Activated CD8-positive, alpha-beta memory T cell treated with anti-CD3 and anti-CD28 coated beads for 1 hour (primary cell): ENCODE measurements at regions not wholly inside any gene's neighbourhood (a gene's known extent, or its start where the extent isn't known, plus 50 kb on each side); places are given as distances from the start of the nearest gene placed in this dataset.

ENCODE experiments used
- DNase-seq, 2 donors: peaks; one replicate each; pipeline ENCODE4 v3.0.0-alpha.2; 2020; ENCODE audit warnings: low read depth in 1 of 2; ENCODE audit errors: extremely low read depth in 1 of 2

DNA sequence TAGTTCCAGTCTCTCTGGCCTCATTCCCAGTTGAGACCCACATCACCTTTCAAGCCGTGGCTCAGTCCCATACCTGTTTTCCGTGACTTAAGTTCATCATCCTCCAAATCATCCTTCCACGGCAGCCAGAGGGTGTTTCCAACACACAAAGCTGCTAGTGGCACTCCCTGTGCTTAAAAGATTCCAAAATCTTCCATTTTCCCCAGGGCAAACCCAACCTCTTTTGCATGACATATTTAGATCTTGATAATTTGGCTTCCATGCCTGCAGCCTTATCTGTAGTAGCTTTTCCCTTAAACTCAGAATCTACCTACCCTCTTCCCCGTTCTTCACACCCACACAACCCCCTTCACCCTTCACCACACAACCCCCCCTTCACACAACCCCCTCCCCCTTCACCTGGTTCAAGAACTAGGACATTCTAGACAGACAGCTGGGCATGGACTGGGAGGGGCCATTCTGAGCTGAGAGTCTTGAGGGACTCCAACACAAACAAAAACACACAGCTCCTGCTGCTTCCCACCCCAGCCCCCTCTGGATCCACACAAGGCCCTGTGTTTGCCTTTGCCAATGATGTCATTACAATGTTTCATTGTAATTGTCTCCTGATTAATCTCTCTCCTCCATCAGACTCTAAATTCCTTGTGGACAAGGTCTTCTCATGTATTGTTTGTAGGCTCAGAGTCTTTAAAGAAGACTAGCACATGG is 268.2 kb downstream of the SH3GL2 start:
- DNase-seq = no peak

DNA sequence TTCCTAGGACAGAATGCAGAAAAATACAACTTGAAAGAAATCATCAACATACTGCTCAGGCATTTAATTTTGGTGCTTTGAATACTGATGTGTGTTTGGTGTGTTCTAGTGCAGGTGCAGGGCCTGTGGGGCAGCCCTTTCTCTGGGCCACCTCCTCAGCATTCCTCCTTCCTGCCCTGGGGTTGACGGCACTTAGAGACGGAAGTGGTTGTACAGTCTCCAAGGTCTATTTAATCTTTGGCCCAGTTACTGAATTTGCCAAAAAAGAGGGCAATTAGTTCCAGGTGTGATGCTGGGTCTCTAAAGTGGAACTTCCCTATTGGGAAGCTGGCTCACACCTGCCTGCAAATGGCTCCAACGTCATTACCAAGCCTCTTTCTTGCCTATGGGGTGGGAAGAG is 269.0 kb downstream of the SH3GL2 start:
- DNase-seq = no peak

DNA sequence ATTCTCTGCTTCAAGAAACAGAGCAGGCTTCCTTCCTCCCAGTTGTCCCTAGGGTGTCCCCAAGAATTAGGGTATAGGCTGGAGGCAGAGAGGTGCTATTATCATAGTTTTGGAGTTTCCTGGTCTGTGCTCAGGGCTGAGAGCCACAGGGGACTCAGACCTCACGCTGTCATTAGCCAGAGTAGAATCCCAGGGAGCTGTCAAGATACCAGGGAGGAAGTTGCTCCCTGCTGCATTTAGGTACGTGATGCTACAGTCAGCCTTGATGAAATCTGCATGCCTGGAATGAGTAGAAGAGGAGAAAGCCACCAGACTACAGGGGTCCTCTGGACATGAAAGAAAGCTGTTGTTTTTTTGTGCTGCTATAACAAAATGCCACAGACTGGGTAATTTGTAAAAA is 273.2 kb downstream of the SH3GL2 start:
- no peak for DNase-seq

DNA sequence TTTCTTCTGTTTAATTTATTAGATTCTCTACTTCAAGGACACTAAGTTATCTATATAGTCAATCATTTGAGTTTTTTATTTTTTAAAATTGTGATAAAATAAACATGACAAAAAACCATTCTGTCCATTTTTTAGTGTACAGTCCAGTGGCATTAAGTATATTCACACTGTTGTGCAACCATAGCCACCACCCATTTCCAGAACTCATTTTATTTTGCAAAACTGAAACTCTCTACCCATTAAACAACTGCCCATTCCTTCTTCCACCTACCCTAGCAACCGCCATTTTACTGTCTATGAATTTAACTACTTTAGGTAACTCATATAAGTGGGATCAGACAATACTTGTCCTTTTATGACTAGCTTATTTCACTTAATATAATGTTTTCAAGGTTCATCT is 275.6 kb downstream of the SH3GL2 start:
- no peak for DNase-seq

DNA sequence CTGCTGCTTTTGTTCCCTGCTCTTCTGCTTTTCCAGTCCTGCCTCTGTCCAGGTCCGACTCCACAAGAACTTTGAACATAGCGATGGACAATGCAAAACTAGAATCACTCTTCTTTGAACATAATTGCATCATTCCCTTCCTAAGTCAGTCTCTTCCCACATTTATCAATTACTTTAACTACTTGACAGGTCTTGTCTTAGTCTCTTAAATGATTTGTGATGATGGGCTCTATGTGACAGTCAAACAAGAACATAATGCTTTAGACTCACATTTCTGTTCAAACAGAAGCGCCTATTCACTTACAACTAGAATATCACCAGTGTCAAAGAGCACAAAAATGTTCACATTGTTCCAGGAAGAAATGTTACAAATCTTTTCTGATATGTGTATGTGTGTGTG is 278.1 kb downstream of the SH3GL2 start:
- DNase-seq = no peak

DNA sequence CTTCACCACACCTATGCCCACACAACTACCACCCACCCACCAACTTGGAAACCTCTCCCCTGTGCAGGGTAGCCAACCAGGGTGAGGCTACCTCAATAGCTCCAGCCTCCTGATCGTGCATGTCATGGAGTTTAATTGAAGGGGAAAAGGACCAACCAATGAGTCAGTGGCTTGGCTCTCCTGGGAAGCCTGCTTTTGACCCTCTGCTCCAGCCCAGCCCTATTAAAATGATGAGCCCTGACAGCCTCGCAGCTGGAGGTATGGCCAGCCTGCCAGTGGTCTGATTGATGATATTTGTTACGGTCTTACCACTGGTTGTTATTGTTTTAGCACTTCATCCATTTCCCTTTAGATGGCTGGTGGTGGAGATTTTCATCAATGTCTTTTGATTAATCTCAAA is 280.4 kb downstream of the SH3GL2 start:
- no peak for DNase-seq

DNA sequence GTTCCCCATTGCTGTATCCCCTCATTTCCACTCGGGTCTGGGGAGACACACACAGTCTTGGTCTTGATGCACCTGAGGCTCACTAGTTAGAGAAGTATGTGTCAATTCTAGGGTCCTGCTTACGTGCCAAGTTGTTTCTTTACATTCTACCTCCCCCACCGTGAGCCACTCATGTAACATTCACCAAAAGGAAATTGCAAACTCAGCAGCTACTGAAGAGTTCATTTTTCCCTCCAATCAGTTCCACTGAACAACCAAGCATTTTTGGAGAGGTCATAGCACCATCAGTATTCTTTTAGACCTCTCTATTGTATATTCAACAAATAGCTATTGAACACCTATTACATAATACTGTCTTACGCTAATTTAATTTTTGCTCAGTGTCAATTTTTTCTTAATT is 281.1 kb downstream of the SH3GL2 start:
- DNase-seq = no peak

DNA sequence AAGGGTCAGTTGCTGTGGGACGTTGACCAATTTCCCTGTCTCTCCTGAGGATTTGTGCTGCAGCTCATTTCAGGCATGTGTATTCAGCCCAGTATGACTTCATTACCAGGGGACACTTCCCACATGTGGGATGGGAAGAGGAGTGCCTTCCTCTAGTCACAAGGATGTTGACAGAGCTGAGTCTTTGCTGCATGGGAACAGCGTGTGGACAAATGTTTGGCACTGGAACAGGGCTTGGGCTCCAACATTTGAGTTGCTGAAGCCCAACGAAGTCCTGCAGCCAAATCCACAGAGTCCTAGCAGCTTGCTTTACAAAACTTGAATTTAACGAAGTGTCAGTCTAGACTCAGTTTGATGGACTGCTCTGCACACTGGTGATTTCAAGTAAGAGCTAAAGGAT is 283.2 kb downstream of the SH3GL2 start:
- no peak for DNase-seq

DNA sequence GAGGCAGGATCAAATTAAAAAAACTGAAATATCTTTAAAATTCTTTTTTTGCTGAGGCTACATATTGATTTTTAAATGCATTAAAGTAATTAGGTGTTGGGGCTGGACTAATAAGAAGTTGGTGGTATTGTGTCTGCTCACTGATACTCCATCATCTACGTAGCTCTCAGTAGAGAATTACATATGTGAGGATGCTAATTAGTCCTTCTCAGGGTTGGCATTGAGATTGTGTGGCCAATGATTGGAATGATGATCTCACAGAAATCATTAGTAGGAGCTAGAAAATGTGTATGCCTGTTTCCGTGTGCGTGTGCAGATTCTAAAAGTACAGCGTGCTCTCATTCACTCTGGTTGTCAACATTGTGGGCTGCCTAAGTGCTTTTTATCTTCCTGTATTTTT is 283.8 kb downstream of the SH3GL2 start:
- no peak for DNase-seq

DNA sequence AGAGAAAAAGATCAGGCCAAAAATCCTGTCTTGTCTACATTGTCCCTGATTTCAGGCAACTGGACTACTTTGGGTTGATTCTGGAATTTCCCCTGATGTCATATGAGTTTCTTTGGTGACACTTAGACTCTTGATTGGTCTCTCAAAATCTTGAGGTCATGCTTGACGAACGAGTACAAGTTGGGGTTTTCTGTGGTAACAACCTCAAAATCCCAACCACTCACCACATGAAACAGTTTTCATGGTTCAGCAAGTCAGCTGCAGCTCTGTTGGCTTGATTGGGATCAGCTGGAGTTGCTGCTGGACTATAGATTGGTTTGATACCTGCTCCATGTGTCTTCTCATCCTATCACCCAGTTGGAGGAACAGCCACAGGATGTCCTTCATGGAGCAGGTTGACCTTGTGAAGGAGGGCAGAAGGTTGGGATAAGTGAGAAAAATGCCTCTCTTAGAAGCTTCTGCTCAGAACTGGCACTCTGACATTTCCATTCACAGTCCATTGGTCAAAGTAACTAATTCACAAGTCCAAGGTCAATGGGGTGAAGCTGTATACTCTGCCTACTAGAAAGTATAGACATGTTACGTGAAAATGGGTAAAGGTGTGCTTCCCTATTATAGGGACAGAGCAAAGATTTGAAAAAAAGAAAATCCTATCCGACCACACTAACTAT is 284.5 kb downstream of the SH3GL2 start:
- DNase-seq = no peak

DNA sequence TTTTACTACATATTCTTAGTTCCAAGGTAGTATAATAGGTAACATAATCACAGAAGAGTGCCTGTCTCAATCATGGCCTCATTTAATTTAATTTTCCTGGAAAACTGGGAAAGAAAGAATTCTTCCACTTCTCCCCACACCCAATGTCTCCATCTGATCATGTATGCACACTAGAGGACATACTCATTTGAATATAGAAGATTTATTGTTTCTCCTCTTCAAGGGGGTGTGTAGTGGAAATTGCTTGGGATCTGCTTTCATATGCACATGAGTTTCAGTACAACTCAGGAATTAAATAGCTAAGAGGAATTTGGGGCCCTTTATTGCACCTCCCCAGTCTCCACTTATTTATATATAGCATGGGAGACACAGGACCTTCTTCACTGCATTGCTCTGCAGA is 285.1 kb downstream of the SH3GL2 start:
- no peak for DNase-seq

DNA sequence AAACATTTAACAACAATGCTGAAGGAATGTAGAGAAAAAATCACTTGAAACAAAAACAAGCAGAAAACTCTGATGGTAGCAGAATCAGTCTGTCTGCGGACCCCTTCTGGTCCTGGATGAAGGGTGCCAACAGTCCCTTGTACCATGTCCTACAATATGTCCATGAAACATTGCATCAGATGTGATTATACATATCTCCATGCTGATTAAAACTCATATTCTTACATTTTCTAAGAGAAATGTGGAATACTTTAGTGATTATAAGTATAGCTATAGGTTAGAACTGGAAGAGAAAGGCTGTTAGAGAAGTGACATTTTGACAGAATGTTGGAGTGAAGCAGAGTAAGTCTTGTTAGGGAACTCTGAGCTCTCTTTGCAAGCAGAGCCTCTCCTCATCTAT is 286.1 kb downstream of the SH3GL2 start:
- no peak for DNase-seq

DNA sequence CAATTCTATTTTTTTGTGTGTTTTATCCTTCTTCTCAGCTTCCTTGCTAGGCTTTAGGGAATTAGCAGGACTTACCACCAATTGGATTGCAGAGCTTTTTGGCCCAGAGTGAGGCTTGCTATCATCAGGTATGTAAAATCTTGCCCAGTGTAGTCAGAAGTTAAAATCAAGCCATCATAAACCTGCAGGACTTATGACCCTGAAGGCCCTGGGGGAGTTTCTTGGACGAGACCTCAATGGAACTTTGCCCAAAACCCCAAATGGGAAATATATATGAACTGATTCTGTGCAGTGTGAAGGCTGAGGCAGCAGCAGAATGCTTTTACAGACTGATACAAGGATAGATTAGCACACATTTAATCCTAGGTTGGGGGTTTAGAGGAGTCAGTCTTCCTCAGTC is 287.0 kb downstream of the SH3GL2 start:
- no peak for DNase-seq

DNA sequence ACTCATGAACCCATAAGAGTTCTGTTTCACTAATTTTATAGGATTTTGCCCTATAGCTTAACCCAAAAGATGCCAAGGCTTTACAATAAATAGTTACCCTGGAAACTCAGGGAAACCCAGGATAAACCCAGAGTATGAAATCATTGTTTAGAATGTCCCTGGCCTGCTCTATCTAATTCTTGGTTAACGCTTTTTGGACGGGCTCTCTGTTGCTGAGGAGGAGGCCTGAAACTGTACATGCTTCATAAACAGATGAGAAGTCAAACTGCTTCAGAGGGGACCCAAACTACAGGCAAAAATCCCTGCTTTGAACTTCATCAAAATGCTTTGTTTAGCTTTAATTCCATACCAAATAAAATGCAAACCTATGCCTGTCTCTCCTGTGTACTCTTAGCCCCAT is 291.9 kb downstream of the SH3GL2 start:
- no peak for DNase-seq

DNA sequence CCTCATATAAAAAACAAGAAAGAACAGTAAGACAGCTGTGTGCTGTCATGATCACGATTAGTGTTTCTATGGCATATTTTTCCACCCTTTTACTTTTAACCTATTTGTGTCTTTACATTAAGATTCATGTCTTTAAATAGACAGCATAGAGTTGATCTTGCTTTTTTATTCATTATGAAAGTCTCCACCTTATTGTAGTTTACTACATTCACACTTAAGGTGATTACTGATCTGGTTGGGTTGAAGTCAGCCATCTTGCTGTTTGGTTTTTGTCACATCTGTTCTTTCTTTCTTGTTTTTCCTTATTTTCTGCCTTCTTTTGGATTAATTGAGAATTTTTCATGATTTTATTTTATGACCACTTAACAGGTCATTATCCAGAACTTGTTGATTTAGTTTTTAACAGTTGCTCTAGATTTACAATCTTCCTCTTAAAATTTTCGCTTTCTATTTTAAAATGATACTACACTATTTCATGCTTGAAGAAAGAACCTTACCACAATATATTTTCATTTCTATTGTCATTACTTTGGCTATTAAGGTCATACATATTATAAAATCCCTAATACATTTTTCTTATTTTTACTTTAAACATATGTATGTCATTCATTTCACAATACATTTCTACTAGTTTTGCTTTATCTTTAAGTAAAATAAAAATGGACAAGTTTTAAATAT is 292.5 kb downstream of the SH3GL2 start:
- no peak for DNase-seq

DNA sequence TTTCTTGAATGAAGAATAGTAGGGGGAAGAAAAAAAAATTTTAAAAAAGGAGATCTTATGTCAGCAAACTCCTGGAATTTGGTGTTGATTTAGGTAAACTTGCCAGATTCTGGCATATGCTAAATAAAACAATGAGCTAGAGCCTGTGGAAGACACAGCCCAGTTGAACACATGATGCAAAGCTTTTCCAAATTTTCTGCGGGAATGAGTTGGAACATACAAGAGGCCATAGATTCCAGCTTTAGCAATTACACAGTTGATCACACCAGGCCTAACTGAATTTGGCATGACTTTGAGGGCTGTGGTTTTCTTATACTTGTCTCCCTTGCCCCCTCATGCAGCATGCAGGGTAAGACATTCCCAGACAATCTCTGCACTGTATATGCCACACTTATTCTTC is 297.0 kb downstream of the SH3GL2 start:
- DNase-seq = no peak

DNA sequence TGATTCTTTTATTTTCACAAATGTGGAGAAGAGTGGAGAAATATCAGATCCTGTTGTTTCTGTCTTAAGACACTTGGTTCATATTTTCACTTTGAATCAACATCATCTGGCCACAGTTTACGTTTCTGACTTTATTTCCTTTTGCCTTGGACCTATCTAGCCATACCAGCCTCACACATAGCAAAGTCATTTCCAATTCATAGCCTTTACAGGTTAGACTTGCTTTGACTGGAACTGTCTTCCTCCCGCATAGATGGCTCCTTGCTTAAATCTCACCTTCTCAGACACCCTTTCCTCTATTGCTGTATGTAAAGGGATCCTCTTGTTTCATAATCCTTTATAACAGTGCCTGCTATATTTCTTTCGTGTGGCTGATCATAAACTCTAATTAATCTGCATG is 297.8 kb downstream of the SH3GL2 start:
- no peak for DNase-seq

DNA sequence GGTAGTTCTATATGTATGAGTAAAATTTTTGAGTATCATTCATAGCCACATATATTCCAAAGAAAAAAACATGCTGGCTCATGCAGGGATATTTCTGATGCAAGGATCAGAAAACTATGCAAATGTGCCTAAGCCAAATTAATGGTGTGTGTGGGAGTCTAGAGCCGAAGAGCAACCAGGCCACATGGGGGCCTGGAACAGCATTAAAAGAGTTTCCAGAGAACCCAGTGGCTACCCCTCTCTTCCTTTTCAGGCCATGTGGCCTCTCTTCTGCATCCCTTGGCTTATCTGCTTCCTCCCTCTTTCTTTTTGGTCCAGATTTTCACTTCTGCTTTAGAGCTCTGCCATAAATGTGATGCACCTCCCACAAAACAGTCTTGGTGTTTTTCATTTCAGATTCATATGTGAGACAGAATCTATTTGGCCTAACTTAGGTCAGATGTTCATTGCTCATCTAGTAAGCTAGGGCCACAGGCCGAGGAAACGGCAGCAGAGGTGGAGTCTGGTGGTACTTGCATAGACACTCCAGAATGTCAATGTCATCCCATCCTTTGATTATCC is 300.0 kb downstream of the SH3GL2 start:
- no peak for DNase-seq

DNA sequence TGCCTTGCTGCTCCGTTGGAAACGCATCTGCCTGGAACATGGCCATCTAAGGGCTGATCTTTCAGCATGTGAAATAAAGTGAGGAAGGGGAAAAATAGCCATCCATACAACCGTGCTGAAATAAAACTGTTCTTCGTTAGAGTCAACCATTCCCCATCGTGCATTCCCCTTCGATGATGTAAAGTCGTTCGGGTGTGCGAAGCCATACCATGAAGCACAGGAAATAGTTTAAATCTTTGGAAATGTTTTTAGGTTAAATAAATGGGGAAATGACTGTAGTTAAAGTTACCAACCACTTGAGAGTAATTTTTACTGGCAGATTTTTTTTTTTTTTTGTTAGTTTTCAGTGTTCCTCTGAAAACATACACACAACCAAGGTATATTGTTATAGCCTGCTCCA is 302.5 kb downstream of the SH3GL2 start:
- DNase-seq = no peak

DNA sequence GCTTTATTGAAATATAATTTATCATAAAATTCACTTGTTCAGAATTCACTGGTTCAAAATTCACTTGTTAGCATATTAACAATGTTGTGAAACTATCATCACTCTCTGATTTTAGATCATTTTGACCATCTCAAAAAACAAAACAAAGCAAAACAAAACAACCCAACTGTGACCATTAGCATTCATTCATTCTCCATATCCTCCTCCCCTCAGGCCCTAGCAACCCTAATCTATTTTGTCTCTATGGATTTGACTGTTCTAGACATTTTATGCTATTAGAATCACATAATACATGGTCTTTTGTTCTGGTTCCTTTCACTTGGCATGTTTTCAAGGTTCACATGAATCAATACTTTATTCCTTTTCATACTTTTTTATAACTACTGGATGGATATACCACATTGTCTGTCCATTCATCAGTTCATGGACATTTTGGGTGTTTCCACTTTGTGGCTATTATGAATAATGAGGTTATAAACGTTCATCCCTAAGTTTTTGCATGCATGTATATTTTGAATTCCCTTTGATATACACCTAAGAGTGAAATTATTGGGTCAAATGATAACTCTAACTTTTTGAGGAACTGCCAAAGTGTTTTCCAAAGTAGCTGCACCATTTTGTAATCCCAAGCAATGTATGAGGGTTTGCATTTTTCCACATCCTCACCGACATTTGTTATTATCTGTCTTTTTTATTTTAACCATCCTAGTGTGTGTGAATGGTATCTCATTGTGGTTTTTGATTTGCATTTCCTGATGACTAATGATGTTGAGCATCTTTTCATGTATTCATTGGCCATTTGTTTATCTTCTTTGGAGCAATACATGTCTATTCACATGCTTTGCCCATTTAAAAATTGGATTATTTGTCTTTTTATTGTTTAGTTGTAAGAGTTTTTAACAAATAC is 304.1 kb downstream of the SH3GL2 start:
- no peak for DNase-seq

DNA sequence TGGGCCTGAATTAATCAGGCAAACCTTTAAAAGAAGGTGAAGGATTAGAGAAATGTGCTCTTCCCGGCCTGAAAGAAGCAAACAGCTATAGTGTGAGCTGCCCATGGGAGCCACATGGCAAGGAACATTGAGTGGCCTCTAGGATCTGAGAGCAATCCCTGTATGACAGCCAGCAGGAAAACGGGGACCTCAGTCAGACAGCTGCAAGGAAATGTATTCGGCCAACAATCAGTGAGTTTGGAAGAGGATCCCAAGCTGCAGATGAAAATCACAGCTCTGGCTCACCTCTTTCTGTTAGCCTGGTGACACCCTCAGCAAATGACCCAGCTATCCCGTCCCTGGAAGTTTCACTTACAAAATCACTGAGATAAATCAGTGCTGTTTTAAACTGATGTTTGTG is 309.2 kb downstream of the SH3GL2 start:
- no peak for DNase-seq
